Common myeloid progenitor, CD34-positive (primary cell): ENCODE measurements at regions not wholly inside any gene's neighbourhood (a gene's known extent, or its start where the extent isn't known, plus 50 kb on each side); places are given as distances from the start of the nearest gene placed in this dataset.

Experiments used
- CTCF ChIA-PET: fragments of 350-600 bp; sonication (Branson Sonifier 250); formaldehyde crosslinking; loops from one replicate; lab custom pipeline; 2021; ENCODE audit warnings: antibody characterized with exemption; lab: Charles Lee
- POLR2A ChIA-PET: fragments of 350-600 bp; sonication (Branson Sonifier 250); formaldehyde crosslinking; loops from one replicate; lab custom pipeline; 2021; ENCODE audit warnings: antibody characterized with exemption; lab: Charles Lee
- DNase-seq, 3 donors: peaks; one replicate each; pipeline versions ENCODE4 v3.0.0 to v3.0.0-alpha.2; 2013
- H3K27ac ChIP-seq, 2 experiments: 1 replicate in 1 of 2; 2 replicates in 1 of 2; pipeline ENCODE4 v1.7.0; 2013; ENCODE audit warnings: inconsistent platforms in 2 of 2, low read length in 2 of 2, mild to moderate bottlenecking in 2 of 2, low read depth in 1 of 2, moderate library complexity in 1 of 2; ENCODE audit not compliant: severe bottlenecking in 2 of 2, insufficient read depth in 1 of 2, poor library complexity in 1 of 2
- H3K27me3 ChIP-seq, 5 experiments: replicated peaks in 2 of 5; 1 replicate in 3 of 5; 2 replicates in 2 of 5; pipeline versions ENCODE4 v1.6.1 to v1.7.0; 2013; ENCODE audit warnings: low read length in 4 of 5, mild to moderate bottlenecking in 2 of 5, moderate library complexity in 2 of 5, inconsistent platforms in 1 of 5; ENCODE audit not compliant: insufficient read depth in 5 of 5, control insufficient read depth in 4 of 5
- H3K36me3 ChIP-seq, 4 experiments: 1 replicate in 2 of 4; 2 replicates in 2 of 4; pipeline versions ENCODE4 v1.6.1 to v1.7.0; 2013; ENCODE audit warnings: low read length in 3 of 4, control low read depth in 1 of 4, mild to moderate bottlenecking in 1 of 4; ENCODE audit not compliant: control insufficient read depth in 4 of 4, insufficient read depth in 4 of 4
- H3K4me1 ChIP-seq, 4 experiments: 1 replicate in 3 of 4; 2 replicates in 1 of 4; pipeline versions ENCODE4 v1.6.1 to v1.7.1; 2013; ENCODE audit warnings: low read length in 3 of 4, mild to moderate bottlenecking in 3 of 4, control low read depth in 1 of 4, inconsistent platforms in 1 of 4, moderate library complexity in 1 of 4; ENCODE audit not compliant: control insufficient read depth in 4 of 4, insufficient read depth in 4 of 4; ENCODE audit errors: control extremely low read depth in 1 of 4
- H3K4me3 ChIP-seq, 7 experiments: 1 replicate in 4 of 7; 2 replicates in 3 of 7; pipeline versions ENCODE4 v1.5.1 to v1.7.0; 2013; ENCODE audit warnings: mild to moderate bottlenecking in 7 of 7, low read length in 6 of 7, moderate library complexity in 6 of 7, inconsistent platforms in 2 of 7, low read depth in 2 of 7, control low read depth in 1 of 7; ENCODE audit not compliant: insufficient read depth in 4 of 7, control insufficient read depth in 1 of 7; ENCODE audit errors: extremely low read depth in 1 of 7
- H3K9me3 ChIP-seq, 5 experiments: 1 replicate in 4 of 5; 2 replicates in 1 of 5; pipeline versions ENCODE4 v1.6.1 to v1.7.1; 2013; ENCODE audit warnings: low read length in 4 of 5, mild to moderate bottlenecking in 2 of 5, inconsistent platforms in 1 of 5, low read depth in 1 of 5, moderate library complexity in 1 of 5; ENCODE audit not compliant: control insufficient read depth in 4 of 5, insufficient read depth in 2 of 5; ENCODE audit errors: control extremely low read depth in 1 of 5
- WGBS: methylation state at CpG from one replicate; pipeline ENCODE4 v1.1.5; 2013; ENCODE audit not compliant: insufficient coverage; 5-methylcytosine and 5-hydroxymethylcytosine counted together

DNA sequence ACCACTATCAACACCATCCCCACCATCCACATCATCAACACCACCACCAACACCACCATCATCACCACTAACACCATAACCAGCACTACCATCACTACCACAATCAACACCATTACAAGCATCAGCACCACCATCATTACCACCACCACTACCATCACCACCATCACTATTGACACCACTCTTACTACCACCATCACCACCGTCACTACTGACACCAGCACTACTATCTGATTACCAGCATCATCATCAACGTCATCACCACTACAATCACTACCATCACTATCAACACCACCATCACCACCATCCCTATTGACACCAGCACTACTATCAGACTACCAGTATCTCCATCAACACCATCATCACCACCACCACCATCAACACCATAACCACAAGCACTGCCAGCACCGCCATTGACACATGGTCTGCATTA, 106.1 kb upstream of the RUNX3 start:
- DNase-seq: no peak

DNA sequence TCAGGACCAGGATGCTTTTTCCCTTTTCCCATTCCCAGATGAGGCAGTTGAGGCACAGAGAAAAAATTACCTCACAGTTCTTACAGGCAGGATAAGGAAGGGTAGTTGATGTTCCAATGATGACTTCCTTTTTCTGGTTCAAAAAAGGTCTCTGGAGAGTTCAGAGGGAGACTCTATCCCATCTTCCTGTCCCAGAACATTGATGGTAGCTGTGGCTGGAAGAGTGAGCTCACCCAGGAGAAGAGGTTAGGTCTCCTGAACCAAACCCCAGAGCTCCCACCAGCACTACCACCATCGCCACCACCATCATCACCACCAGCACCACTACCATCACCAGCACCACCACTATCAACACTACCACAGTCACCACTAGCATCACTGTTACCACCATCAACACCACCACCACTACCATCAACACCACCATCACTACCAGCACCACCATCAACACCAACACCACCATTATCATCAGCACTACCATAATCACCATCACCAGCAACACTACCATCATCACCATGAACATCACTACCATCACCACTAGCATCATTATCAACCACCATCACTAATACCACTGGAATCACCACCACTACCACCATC, 105.5 kb upstream of the RUNX3 start:
- no peaks in the 10 kb centered on the region for H3K36me3 ChIP-seq
- ChIA-PET POLR2A (interaction anchor here (2.6 to 5.9 kb wide), 2 partner anchors 13 to 106 kb away, joined by 19 to 114 read pairs; partner anchors contain the start of gene RUNX3), CTCF (interaction anchor here (1.0 to 6.5 kb wide), 15 partner anchors 9 to 187 kb away, joined by 3 to 40 read pairs (median 15); no protein-coding TSS in a partner anchor)
- H3K9me3 ChIP-seq: no peaks in the 10 kb centered on the region
- peak overlapping the region in 1 of 2 experiments; percentile 10 for H3K27ac ChIP-seq
- H3K4me3 ChIP-seq: peak overlapping the region in 1 of 7 experiments; percentile 58
- H3K4me1 ChIP-seq: peaks cover 20 to 71% (median 68%) of the 10 kb centered on the region in 4 experiments
- DNase-seq: no peak
- WGBS: no CpG with 5 or more reads among the region's 1 CpG
- H3K27me3 ChIP-seq: no peaks in the 10 kb centered on the region

More for the DNA sequence above, 106.1 kb upstream of the RUNX3 start:
- H3K4me1 ChIP-seq: peaks cover 20 to 66% (median 64%) of the 10 kb centered on the region in 4 experiments
- H3K9me3 ChIP-seq: no peaks in the 10 kb centered on the region
- no peak overlapping the region for H3K4me3 ChIP-seq
- H3K27ac ChIP-seq: no peak overlapping the region
- WGBS: 100% methylated on average over 2 of the region's 3 CpGs
- H3K27me3 ChIP-seq: no peaks in the 10 kb centered on the region
- H3K36me3 ChIP-seq: no peaks in the 10 kb centered on the region
- POLR2A ChIA-PET: interaction anchor here (1.0 to 5.9 kb wide), 2 partner anchors 14 to 89 kb away, joined by 3 to 114 read pairs; no protein-coding TSS in a partner anchor
- CTCF ChIA-PET: interaction anchor here (0.6 to 6.5 kb wide), 26 partner anchors 9 to 187 kb away, joined by 3 to 40 read pairs (median 11); partner anchors contain the start of gene RUNX3

GRCh38 chr1:25034736-25035522, 104.9 kb upstream of the RUNX3 start:
- Histone ChIP-seq H3K27ac (peak overlapping the region; percentile 74 to 83), H3K27me3 (no peaks in the 10 kb centered on the region), H3K36me3 (no peaks in the 10 kb centered on the region), H3K9me3 (no peaks in the 10 kb centered on the region), H3K4me3 (peak overlapping the region in 4 of 7 experiments; percentile 20 to 65 (median 55)), H3K4me1 (peaks cover 20 to 78% (median 75%) of the 10 kb centered on the region in 4 experiments)
- DNase-seq: peak in 2 of 3 donors; percentile 76 to 79
- ChIA-PET CTCF (interaction anchor here (0.9 to 6.5 kb wide), 19 partner anchors 8 to 186 kb away, joined by 3 to 40 read pairs (median 11); partner anchors contain the start of gene RUNX3), POLR2A (interaction anchor here (0.6 to 5.9 kb wide), 5 partner anchors 12 to 186 kb away, joined by 3 to 114 read pairs (median 3); partner anchors contain the start of gene RUNX3)
- 52% methylated on average over 9 of the region's 14 CpGs for WGBS

- ChIA-PET POLR2A (interaction anchor here (0.6 to 5.9 kb wide), 9 partner anchors 11 to 185 kb away, joined by 3 to 114 read pairs (median 3); partner anchors contain the start of gene RUNX3), CTCF (interaction anchor here (0.9 to 6.5 kb wide), 22 partner anchors 7 to 185 kb away, joined by 3 to 40 read pairs (median 6); partner anchors contain the start of gene RUNX3)
- peaks cover 20 to 87% (median 83%) of the 10 kb centered on the region in 4 experiments for H3K4me1 ChIP-seq
- H3K27ac ChIP-seq: peak overlapping the region; percentile 74 to 83
- H3K27me3 ChIP-seq: no peaks in the 10 kb centered on the region
- H3K9me3 ChIP-seq: no peaks in the 10 kb centered on the region
- WGBS: 8% methylated on average over 25 of the region's 28 CpGs
- DNase-seq: peak; percentile 92 to 99 (median 99)
- peak overlapping the region in 4 of 7 experiments; percentile 20 to 65 (median 55) for H3K4me3 ChIP-seq
- H3K36me3 ChIP-seq: no peaks in the 10 kb centered on the region
Observed at GRCh38 chr1:25033828-25034705, 104.0 kb upstream of the RUNX3 start.

DNA sequence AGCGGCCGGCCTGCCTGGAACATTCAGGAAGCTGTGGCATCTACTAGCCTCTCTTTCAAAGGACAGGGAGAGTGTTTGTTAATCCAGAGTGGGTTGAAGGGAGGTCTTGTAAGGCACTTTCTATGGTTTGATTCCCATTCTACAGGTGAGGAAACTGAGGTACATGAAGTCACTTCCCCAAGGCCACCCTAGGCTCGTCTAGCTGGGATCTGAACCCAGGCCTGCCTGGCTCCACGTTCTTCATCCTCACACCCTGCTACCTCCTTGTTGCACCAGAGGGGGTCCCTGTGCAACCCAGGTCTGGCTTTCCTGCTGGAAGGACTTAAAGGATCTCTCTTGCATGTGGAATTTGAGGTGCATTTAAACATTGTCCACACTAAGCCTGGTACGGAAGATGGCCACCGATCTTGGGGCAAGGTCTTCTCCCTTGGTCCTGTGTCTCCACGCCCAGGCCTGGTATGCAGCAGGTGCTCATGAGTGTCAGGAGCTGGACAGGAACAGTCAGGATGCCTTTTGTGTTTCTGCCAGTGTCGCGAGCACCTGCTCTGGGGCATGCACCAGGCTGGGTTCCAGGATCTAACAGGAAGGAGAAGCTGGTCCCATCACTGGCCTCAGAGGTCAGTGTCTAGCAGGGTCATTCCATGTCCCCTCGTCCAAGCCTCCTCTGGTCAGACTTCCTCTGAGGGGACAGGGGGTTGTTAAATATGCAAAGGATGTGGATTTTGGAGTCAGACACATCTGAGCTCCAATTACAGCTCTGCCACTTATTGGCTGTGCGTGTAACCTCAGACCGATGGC, 103.2 kb upstream of the RUNX3 start:
- ChIA-PET CTCF (interaction anchor here (1.0 to 6.5 kb wide), 20 partner anchors 9 to 184 kb away, joined by 3 to 39 read pairs (median 4); partner anchors contain the start of gene RUNX3), POLR2A (interaction anchor here (0.7 to 5.9 kb wide), 7 partner anchors 11 to 104 kb away, joined by 3 to 114 read pairs (median 3); partner anchors contain the start of gene RUNX3)
- Histone ChIP-seq H3K36me3 (no peaks in the 10 kb centered on the region), H3K4me3 (peak overlapping the region in 3 of 7 experiments; percentile 19 to 58 (median 46)), H3K4me1 (peaks cover 20 to 95% (median 90%) of the 10 kb centered on the region in 4 experiments), H3K27ac (peak overlapping the region; percentile 67 to 83), H3K27me3 (no peaks in the 10 kb centered on the region), H3K9me3 (no peaks in the 10 kb centered on the region)
- no peak for DNase-seq
- WGBS: 56% methylated on average over 11 of the region's 12 CpGs
